CD4-positive, alpha-beta T cell (primary cell): ENCODE measurements at regions not wholly inside any gene's neighbourhood (a gene's known extent, or its start where the extent isn't known, plus 50 kb on each side); places are given as distances from the start of the nearest gene placed in this dataset.

Source experiments
- ATAC-seq: fragments of 200-7000 bp; cut with Tn5 transposase; one replicate; pipeline ENCODE4 v1.10.0; 2022; ENCODE audit warnings: mild to moderate bottlenecking; ENCODE audit not compliant: poor library complexity
- CTCF ChIA-PET: fragments of 350-600 bp; sonication (Branson Sonifier 250); formaldehyde crosslinking; loops from one replicate; lab custom pipeline; 2021; ENCODE audit warnings: antibody characterized with exemption, inconsistent platforms; lab: Charles Lee
- POLR2A ChIA-PET: fragments of 350-600 bp; sonication (Branson Sonifier 250); formaldehyde crosslinking; loops from one replicate; lab custom pipeline; 2021; ENCODE audit warnings: antibody characterized with exemption, inconsistent platforms; lab: Charles Lee
- DNase-seq, 14 experiments: peaks; one replicate each; pipeline ENCODE4 v3.0.0-alpha.2; 2013 to 2020; ENCODE audit warnings: mixed read lengths in 2 of 14
- H3K27ac ChIP-seq, 2 donors: one replicate each; pipeline versions ENCODE4 v1.5.1 to v1.7.0; 2013; ENCODE audit warnings: low read length in 2 of 2, low read depth in 1 of 2, mild to moderate bottlenecking in 1 of 2
- H3K27me3 ChIP-seq, 2 experiments: 1 replicate in 1 of 2; 2 replicates in 1 of 2; pipeline versions ENCODE4 v1.6.1 to v1.7.0; 2013; ENCODE audit warnings: low read length in 2 of 2, control low read depth in 1 of 2, mild to moderate bottlenecking in 1 of 2, moderate library complexity in 1 of 2; ENCODE audit not compliant: insufficient read depth in 2 of 2, control insufficient read depth in 1 of 2
- H3K36me3 ChIP-seq: one replicate; pipeline ENCODE4 v1.6.1; 2013; ENCODE audit warnings: low read length, control low read depth; ENCODE audit not compliant: insufficient read depth
- H3K4me1 ChIP-seq: one replicate; pipeline ENCODE4 v1.6.1; 2013; ENCODE audit warnings: low read length, control low read depth; ENCODE audit not compliant: insufficient read depth
- H3K4me3 ChIP-seq: one replicate; pipeline ENCODE4 v1.5.1; 2013; ENCODE audit warnings: mild to moderate bottlenecking, low read length, moderate library complexity
- H3K9me3 ChIP-seq, 2 experiments: 1 replicate in 1 of 2; 2 replicates in 1 of 2; pipeline versions ENCODE4 v1.6.1 to v1.7.0; 2013; ENCODE audit warnings: low read length in 2 of 2, mild to moderate bottlenecking in 2 of 2, control low read depth in 1 of 2, moderate library complexity in 1 of 2; ENCODE audit not compliant: control insufficient read depth in 1 of 2, insufficient read depth in 1 of 2
- H3K27ac Mint-ChIP-seq: one replicate; pipeline ENCODE4 v1.8.0; 2020; ENCODE audit warnings: mixed read lengths
- H3K27me3 Mint-ChIP-seq: one replicate; pipeline ENCODE4 v1.8.0; 2021; ENCODE audit warnings: mixed read lengths
- H3K36me3 Mint-ChIP-seq: one replicate; pipeline ENCODE4 v1.8.0; 2021; ENCODE audit warnings: low read depth, mixed read lengths
- H3K4me1 Mint-ChIP-seq: one replicate; pipeline ENCODE4 v1.8.0; 2021; ENCODE audit warnings: low read depth, mixed read lengths
- H3K4me3 Mint-ChIP-seq: one replicate; pipeline ENCODE4 v1.8.0; 2020; ENCODE audit warnings: mild to moderate bottlenecking, mixed read lengths
- H3K9me3 Mint-ChIP-seq: one replicate; pipeline ENCODE4 v1.8.0; 2020; ENCODE audit warnings: mixed read lengths
- CTCF ChIP-seq: fragments of 200-600 bp; IDR thresholded peaks from one replicate; pipeline ENCODE4 v1.8.0; 2022; ENCODE audit warnings: antibody characterized with exemption, mild to moderate bottlenecking
- intact Hi-C, 2 experiments: fragments of 100-400 bp; cut with DNase I in 1 of 2; cut with micrococcal nuclease in 1 of 2; formaldehyde crosslinking; loops; one replicate each; pipeline versions ENCODE4 v1.15.1 to v1.9.0; 2023 to 2025; cut with DNase I, micrococcal nuclease

- no peak overlapping the region for H3K4me3 ChIP-seq
- ATAC-seq (no peak), DNase-seq (no peak)
- no peak overlapping the region for H3K27ac ChIP-seq
- H3K4me1 Mint-ChIP-seq = no peaks in the 10 kb centered on the region
- POLR2A ChIA-PET = no interaction called here
- no peaks in the 10 kb centered on the region for H3K27me3 ChIP-seq
- TF ChIP-seq CTCF = no peak
- CTCF ChIA-PET = no interaction called here
- no peaks in the 10 kb centered on the region for H3K36me3 Mint-ChIP-seq
- no peaks in the 10 kb centered on the region for H3K36me3 ChIP-seq
- intact Hi-C loops = no loop called here
- H3K27ac Mint-ChIP-seq = no peak overlapping the region
- H3K4me3 Mint-ChIP-seq = no peak overlapping the region
- no peaks in the 10 kb centered on the region for H3K4me1 ChIP-seq
- peaks cover 17% of the 10 kb centered on the region for H3K9me3 Mint-ChIP-seq
- H3K27me3 Mint-ChIP-seq = no peaks in the 10 kb centered on the region
- peaks cover 0 to 17% of the 10 kb centered on the region in 2 experiments for H3K9me3 ChIP-seq
These were observed 556.5 kb downstream of the GABRG2 start for GRCh38 chr5:162624110-162624509.

- Mint-ChIP-seq H3K36me3 (no peaks in the 10 kb centered on the region), H3K27ac (no peak overlapping the region), H3K4me3 (no peak overlapping the region), H3K27me3 (no peaks in the 10 kb centered on the region), H3K4me1 (no peaks in the 10 kb centered on the region), H3K9me3 (peaks cover 8% of the 10 kb centered on the region)
- no peaks in the 10 kb centered on the region for H3K4me1 ChIP-seq
- no peak overlapping the region for H3K27ac ChIP-seq
- ChIA-PET POLR2A (no interaction called here), CTCF (no interaction called here)
- intact Hi-C loops = no loop called here
- H3K27me3 ChIP-seq = no peaks in the 10 kb centered on the region
- peaks cover 9 to 20% of the 10 kb centered on the region in 2 experiments for H3K9me3 ChIP-seq
- H3K4me3 ChIP-seq = no peak overlapping the region
- ATAC-seq (no peak), DNase-seq (no peak)
- no peak for TF ChIP-seq CTCF
- H3K36me3 ChIP-seq = no peaks in the 10 kb centered on the region
These were observed 569.9 kb downstream of the GABRG2 start for GRCh38 chr5:162637481-162637880.

GRCh38 chr5:162638849-162639248 lies 571.3 kb downstream of the GABRG2 start:
- TF ChIP-seq CTCF = no peak
- H3K4me3 ChIP-seq = no peak overlapping the region
- POLR2A ChIA-PET = no interaction called here

More at GRCh38 chr5:162638849-162639248, 571.3 kb downstream of the GABRG2 start:
- no peaks in the 10 kb centered on the region for H3K36me3 Mint-ChIP-seq
- H3K27me3 Mint-ChIP-seq = no peaks in the 10 kb centered on the region
- no peak overlapping the region for H3K27ac ChIP-seq
- ATAC-seq (no peak), DNase-seq (no peak)
- H3K9me3 ChIP-seq = peaks cover 5 to 9% of the 10 kb centered on the region in 2 experiments
- intact Hi-C loops = no loop called here
- no peaks in the 10 kb centered on the region for H3K4me1 ChIP-seq
- H3K4me1 Mint-ChIP-seq = no peaks in the 10 kb centered on the region
- no peak overlapping the region for H3K27ac Mint-ChIP-seq
- peaks cover 12% of the 10 kb centered on the region for H3K9me3 Mint-ChIP-seq
- CTCF ChIA-PET = no interaction called here
- no peak overlapping the region for H3K4me3 Mint-ChIP-seq
- no peaks in the 10 kb centered on the region for H3K27me3 ChIP-seq
- no peaks in the 10 kb centered on the region for H3K36me3 ChIP-seq
